Panc1 (cell line): ENCODE measurements at regions not wholly inside any gene's neighbourhood (a gene's known extent, or its start where the extent isn't known, plus 50 kb on each side); places are given as distances from the start of the nearest gene placed in this dataset.

Experiments
- ATAC-seq: fragments of 200-7000 bp; cut with Tn5 transposase; 2 replicates; pipeline ENCODE4 v1.9.1; 2020; ENCODE audit warnings: mild to moderate bottlenecking, moderate library complexity
- BruUV-seq: library from RNA; stranded (reverse); fragments of 400-500 nt; replicated peaks from 2 replicates; lab custom pipeline; 2021; lab: Mats Ljungman, UMichigan
- CTCF ChIA-PET: fragments of 300-600 bp; sonication (Branson Sonifier 250); formaldehyde crosslinking; loops from one replicate; lab custom pipeline; 2022; ENCODE audit warnings: antibody characterized with exemption; lab: Charles Lee
- POLR2A ChIA-PET: fragments of 300-600 bp; sonication (Branson Sonifier 250); formaldehyde crosslinking; loops from one replicate; lab custom pipeline; 2022; ENCODE audit warnings: antibody characterized with exemption; lab: Charles Lee
- DNase-seq: peaks from one replicate; pipeline ENCODE4 v3.0.0-alpha.2; 2010; ENCODE audit warnings: low read depth, low spot score
- H3K27ac ChIP-seq: 2 replicates; pipeline ENCODE4 v1.5.1; 2011; ENCODE audit warnings: mild to moderate bottlenecking, low read length, inconsistent platforms
- H3K27me3 ChIP-seq: fragments of 200-500 bp; sonication (Bioruptor generic); 2 replicates; pipeline ENCODE4 v1.6.0; 2014; ENCODE audit warnings: low read length, inconsistent platforms; ENCODE audit not compliant: control insufficient read depth, insufficient read depth
- H3K36me3 ChIP-seq: fragments of 200-500 bp; sonication (Bioruptor generic); 2 replicates; pipeline ENCODE4 v1.5.1; 2014; ENCODE audit warnings: inconsistent platforms, mild to moderate bottlenecking, low read length, moderate library complexity; ENCODE audit not compliant: control insufficient read depth, insufficient read depth
- H3K4me1 ChIP-seq: 2 replicates; pipeline ENCODE4 v1.5.1; 2011; ENCODE audit warnings: inconsistent platforms, mild to moderate bottlenecking, low read length, moderate library complexity; ENCODE audit not compliant: control insufficient read depth, insufficient read depth
- H3K4me3 ChIP-seq, 2 experiments: 2 replicates each; pipeline ENCODE4 v1.5.1; 2011 to 2012; ENCODE audit warnings: low read depth in 2 of 2, low read length in 2 of 2, mild to moderate bottlenecking in 2 of 2, inconsistent platforms in 1 of 2, moderate library complexity in 1 of 2
- H3K9me3 ChIP-seq: fragments of 200-500 bp; sonication (Bioruptor generic); 2 replicates; pipeline ENCODE4 v1.5.1; 2014; ENCODE audit warnings: low read depth, mild to moderate bottlenecking, inconsistent platforms, low read length, moderate library complexity; ENCODE audit not compliant: control insufficient read depth, insufficient read depth
- POLR2AphosphoS5 ChIP-seq: IDR thresholded peaks from 2 replicates; pipeline ENCODE4 v1.6.1; 2012; ENCODE audit warnings: mild to moderate bottlenecking, low read depth, low read length, moderate library complexity
- SIN3A ChIP-seq: IDR thresholded peaks from 2 replicates; pipeline ENCODE4 v1.6.1; 2012; ENCODE audit warnings: low read depth, mild to moderate bottlenecking, low read length, moderate library complexity, borderline replicate concordance; ENCODE audit not compliant: insufficient read depth
- TCF7L2 ChIP-seq: IDR thresholded peaks from 2 replicates; pipeline ENCODE4 v1.6.1; 2011; ENCODE audit warnings: mild to moderate bottlenecking, low read depth, low read length, inconsistent platforms
- in situ Hi-C: cut with HindIII; loops from 2 replicates; pipeline ENCODE4 v1.10.0; 2016; ENCODE audit warnings: low sequenced_read_pairs, low pct_unique_long_range_greater_than_20kb
- intact Hi-C: fragments of 100-400 bp; cut with micrococcal nuclease; formaldehyde crosslinking; loops from one replicate; pipeline ENCODE4 v1.10.0; 2022; ENCODE audit not compliant: unreplicated experiment
- TF ChIP-seq, protein P1 (sequence below), 2 experiments: IDR thresholded peaks; 2 replicates each; pipeline ENCODE4 v1.6.1; 2011 to 2012; ENCODE audit warnings: low read depth in 2 of 2, control low read depth in 1 of 2, low read length in 1 of 2, mild to moderate bottlenecking in 1 of 2, moderate library complexity in 1 of 2; ENCODE audit not compliant: insufficient read depth in 1 of 2
- TF ChIP-seq, protein P2 (sequence below): fragments of 450-650 bp; IDR thresholded peaks from 2 replicates; pipeline ENCODE4 v1.5.1; 2017; ENCODE audit warnings: mild to moderate bottlenecking

DNA sequence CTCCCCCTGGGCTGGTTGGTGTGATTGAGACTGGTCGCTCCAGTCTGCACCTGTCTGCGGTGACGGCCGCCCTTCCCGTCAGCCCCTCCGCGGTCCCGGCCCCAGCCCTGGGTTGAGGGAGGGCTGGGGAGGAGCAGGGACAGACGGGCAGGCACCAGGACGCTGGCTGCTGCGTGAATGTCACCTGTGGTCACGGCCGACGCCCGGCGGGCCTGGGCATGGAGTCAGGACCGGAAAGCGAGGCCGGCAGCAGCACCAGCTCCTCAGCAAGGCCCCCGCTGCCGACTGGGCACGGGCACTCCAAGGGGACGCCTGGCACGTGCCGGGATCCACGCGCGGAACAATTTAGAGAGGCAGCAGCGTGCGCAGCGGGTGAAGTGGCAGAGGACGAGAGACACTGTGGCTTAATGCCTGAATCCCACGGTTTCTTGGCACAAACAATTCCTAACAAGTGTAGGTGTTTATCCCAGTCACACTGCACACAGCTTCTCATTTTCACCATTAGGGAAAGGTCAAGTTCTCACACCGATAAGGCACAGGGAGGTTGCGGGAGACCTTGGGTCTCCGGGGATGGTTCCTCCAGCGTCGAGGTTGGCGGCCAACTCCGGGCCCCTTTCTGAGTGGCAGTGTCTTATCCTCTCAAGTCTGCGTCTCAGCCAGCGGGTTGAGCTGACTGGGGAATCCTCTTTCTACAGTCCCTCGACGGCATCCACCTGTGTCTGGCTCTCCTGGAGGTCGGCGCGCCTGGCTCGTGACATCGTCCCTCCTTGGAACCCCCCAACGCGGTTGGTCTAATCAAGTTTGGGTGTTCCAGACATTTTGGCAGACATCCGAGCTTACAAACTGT lies 66.4 kb upstream of the ADGRA1 start:
- POLR2A ChIA-PET: no interaction called here
- ATAC-seq (no peak), DNase-seq (no peak)
- Histone ChIP-seq H3K4me3 (no peak overlapping the region), H3K9me3 (no peaks in the 10 kb centered on the region), H3K36me3 (no peaks in the 10 kb centered on the region), H3K4me1 (peaks cover 5% of the 10 kb centered on the region; the same call in 1 of the 2 replicates), H3K27ac (no peak overlapping the region), H3K27me3 (peaks cover 12% of the 10 kb centered on the region; the same call in 1 of the 2 replicates)
- in situ Hi-C loops: no loop called here
- CTCF ChIA-PET: no interaction called here
- TF ChIP-seq TCF7L2 (no peak), POLR2AphosphoS5 (no peak), SIN3A (no peak)
- TF ChIP-seq, protein P1, sequence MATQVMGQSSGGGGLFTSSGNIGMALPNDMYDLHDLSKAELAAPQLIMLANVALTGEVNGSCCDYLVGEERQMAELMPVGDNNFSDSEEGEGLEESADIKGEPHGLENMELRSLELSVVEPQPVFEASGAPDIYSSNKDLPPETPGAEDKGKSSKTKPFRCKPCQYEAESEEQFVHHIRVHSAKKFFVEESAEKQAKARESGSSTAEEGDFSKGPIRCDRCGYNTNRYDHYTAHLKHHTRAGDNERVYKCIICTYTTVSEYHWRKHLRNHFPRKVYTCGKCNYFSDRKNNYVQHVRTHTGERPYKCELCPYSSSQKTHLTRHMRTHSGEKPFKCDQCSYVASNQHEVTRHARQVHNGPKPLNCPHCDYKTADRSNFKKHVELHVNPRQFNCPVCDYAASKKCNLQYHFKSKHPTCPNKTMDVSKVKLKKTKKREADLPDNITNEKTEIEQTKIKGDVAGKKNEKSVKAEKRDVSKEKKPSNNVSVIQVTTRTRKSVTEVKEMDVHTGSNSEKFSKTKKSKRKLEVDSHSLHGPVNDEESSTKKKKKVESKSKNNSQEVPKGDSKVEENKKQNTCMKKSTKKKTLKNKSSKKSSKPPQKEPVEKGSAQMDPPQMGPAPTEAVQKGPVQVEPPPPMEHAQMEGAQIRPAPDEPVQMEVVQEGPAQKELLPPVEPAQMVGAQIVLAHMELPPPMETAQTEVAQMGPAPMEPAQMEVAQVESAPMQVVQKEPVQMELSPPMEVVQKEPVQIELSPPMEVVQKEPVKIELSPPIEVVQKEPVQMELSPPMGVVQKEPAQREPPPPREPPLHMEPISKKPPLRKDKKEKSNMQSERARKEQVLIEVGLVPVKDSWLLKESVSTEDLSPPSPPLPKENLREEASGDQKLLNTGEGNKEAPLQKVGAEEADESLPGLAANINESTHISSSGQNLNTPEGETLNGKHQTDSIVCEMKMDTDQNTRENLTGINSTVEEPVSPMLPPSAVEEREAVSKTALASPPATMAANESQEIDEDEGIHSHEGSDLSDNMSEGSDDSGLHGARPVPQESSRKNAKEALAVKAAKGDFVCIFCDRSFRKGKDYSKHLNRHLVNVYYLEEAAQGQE (IDR thresholded peaks at IDR 0.05; ENCODE audit: insufficient read depth in 1 of 2, low read depth in 2 of 2, low read length in 1 of 2): no peak
- TF ChIP-seq, protein P2, sequence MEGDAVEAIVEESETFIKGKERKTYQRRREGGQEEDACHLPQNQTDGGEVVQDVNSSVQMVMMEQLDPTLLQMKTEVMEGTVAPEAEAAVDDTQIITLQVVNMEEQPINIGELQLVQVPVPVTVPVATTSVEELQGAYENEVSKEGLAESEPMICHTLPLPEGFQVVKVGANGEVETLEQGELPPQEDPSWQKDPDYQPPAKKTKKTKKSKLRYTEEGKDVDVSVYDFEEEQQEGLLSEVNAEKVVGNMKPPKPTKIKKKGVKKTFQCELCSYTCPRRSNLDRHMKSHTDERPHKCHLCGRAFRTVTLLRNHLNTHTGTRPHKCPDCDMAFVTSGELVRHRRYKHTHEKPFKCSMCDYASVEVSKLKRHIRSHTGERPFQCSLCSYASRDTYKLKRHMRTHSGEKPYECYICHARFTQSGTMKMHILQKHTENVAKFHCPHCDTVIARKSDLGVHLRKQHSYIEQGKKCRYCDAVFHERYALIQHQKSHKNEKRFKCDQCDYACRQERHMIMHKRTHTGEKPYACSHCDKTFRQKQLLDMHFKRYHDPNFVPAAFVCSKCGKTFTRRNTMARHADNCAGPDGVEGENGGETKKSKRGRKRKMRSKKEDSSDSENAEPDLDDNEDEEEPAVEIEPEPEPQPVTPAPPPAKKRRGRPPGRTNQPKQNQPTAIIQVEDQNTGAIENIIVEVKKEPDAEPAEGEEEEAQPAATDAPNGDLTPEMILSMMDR: no peak
- intact Hi-C loops: no loop called here
- no TSS peak for BruUV-seq

DNA sequence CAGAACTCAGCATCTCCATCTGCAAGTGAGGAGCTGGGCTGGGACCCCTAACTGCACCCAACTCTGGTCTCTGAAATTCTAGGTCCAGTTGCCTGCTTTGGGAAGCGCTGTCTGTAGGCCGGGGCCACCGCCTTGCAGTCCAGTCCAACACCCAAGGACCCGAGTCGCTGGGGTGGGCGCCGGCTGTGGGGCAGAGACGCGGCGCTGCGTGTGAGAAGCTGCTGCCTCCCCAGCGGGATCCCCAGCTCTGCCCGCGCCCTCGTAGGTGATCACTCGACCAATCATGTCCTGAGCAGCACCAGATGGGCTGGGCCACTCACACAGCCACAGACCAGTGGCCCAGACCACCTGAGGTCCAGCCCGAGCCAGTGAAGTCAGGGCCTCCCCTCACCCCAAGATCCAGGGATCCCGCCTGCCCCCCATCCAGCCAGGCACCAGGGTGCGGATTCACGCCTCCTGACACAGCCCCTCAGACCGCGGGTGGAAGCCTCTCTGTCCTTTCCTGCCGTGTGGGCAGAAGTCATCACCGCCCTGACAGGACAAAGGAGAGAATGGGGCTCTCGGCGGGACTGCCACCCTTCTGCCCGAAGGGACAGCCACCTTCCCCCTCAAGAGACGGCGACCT lies 67.4 kb upstream of the ADGRA1 start:
- ChIA-PET CTCF (no interaction called here), POLR2A (no interaction called here)
- H3K9me3 ChIP-seq: no peaks in the 10 kb centered on the region
- H3K4me3 ChIP-seq: no peak overlapping the region
- H3K36me3 ChIP-seq: no peaks in the 10 kb centered on the region
- H3K4me1 ChIP-seq: peaks cover 5% of the 10 kb centered on the region; the same call in 1 of the 2 replicates
- ATAC-seq (no peak), DNase-seq (no peak)
- intact Hi-C loops (no loop called here), in situ Hi-C loops (no loop called here)
- H3K27me3 ChIP-seq: peaks cover 12% of the 10 kb centered on the region; the same call in 1 of the 2 replicates
- TF ChIP-seq, protein P1 (IDR thresholded peaks at IDR 0.05; ENCODE audit: insufficient read depth in 1 of 2, low read depth in 2 of 2, low read length in 1 of 2): no peak
- TF ChIP-seq SIN3A: no peak
- TF ChIP-seq, protein P2: no peak
- TF ChIP-seq TCF7L2: no peak
- TF ChIP-seq POLR2AphosphoS5: no peak
- no peak overlapping the region for H3K27ac ChIP-seq
- BruUV-seq: no TSS peak
